Thoracic aorta (tissue), 2 donors: ENCODE measurements at regions not wholly inside any gene's neighbourhood (a gene's known extent, or its start where the extent isn't known, plus 50 kb on each side); places are given as distances from the start of the nearest gene placed in this dataset.

Experiments
- ATAC-seq: fragments of 150-250 bp; one replicate; pipeline ENCODE4 v1.8.0; 2017; ENCODE audit warnings: low read depth; ENCODE audit not compliant: insufficient number of reproducible peaks, low FRiP score
- DNase-seq: peaks from one replicate; pipeline ENCODE4 v3.0.0-alpha.2; 2020; ENCODE audit warnings: low spot score
- H3K27ac ChIP-seq, 2 donors: fragments of 200-600 bp; sonication (generic); 1 replicate in 1 of 2; 2 replicates in 1 of 2; pipeline ENCODE4 v1.5.1; 2016; ENCODE audit warnings: mild to moderate bottlenecking in 2 of 2, moderate library complexity in 2 of 2
- H3K27me3 ChIP-seq: fragments of 200-600 bp; sonication (generic); replicated peaks from 2 replicates; pipeline ENCODE4 v1.6.0; 2016; ENCODE audit warnings: mild to moderate bottlenecking; ENCODE audit not compliant: insufficient read depth
- H3K36me3 ChIP-seq: fragments of 200-600 bp; sonication (generic); one replicate; pipeline ENCODE4 v1.5.1; 2016
- H3K4me1 ChIP-seq, 2 donors: fragments of 200-600 bp; sonication (generic); 1 replicate in 1 of 2; 2 replicates in 1 of 2; pipeline versions ENCODE4 v1.5.1 to v1.6.0; 2016; ENCODE audit warnings: low read depth in 2 of 2, mild to moderate bottlenecking in 1 of 2; ENCODE audit not compliant: control insufficient read depth in 1 of 2
- H3K4me3 ChIP-seq: fragments of 200-600 bp; sonication (generic); 2 replicates; pipeline ENCODE4 v1.5.1; 2016; ENCODE audit warnings: mild to moderate bottlenecking
- H3K9me3 ChIP-seq: fragments of 200-600 bp; sonication (generic); 2 replicates; pipeline ENCODE4 v1.5.1; 2016
- TF ChIP-seq, protein P1 (sequence below): fragments of 200-600 bp; sonication (generic); IDR thresholded peaks from one replicate; pipeline ENCODE4 v1.5.1; 2019; ENCODE audit warnings: antibody characterized with exemption

DNA sequence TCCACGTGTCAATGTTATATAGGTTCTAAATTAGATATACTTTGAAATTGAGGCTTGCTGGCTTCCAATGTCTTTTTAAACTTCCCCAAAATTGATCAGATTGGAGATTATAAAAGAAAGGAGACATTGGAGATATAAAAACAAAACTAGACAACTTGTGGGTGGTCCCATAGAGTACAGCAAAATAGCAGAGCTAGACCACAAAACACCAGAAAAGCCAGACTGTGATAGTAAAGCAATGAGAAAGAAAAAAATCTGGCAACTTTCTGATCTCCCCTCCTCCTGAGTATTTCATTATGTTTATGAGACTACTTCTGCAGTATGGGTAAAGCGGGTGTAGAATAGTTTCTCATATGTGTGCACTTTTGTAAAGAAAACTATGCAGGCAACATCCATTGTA lies 713.8 kb upstream of the MEF2C start:
- DNase-seq: no peak

DNA sequence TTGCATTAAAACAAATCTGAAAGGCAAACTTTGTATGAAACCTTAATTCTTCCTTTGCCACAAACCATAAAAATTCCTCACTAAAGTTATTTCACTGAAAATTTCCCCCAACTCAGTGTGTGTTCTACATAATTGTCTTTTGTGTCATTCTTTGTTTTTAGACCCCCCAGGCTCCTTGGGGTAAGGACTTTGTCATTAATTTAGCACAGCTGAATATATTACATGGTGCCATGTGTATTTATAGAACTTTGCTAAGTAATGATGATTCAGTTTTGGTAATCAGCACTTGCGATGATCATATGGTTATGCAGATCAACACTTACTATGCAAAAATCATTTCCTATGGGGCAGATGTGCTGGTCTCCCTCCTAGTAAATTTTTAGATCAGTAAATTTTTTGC lies 712.1 kb upstream of the MEF2C start:
- Histone ChIP-seq H3K27ac (no peak overlapping the region), H3K9me3 (no peaks in the 10 kb centered on the region), H3K27me3 (no peaks in the 10 kb centered on the region), H3K36me3 (no peaks in the 10 kb centered on the region), H3K4me1 (no peaks in the 10 kb centered on the region), H3K4me3 (no peak overlapping the region)
- no peak for ATAC-seq
- TF ChIP-seq, protein P1, sequence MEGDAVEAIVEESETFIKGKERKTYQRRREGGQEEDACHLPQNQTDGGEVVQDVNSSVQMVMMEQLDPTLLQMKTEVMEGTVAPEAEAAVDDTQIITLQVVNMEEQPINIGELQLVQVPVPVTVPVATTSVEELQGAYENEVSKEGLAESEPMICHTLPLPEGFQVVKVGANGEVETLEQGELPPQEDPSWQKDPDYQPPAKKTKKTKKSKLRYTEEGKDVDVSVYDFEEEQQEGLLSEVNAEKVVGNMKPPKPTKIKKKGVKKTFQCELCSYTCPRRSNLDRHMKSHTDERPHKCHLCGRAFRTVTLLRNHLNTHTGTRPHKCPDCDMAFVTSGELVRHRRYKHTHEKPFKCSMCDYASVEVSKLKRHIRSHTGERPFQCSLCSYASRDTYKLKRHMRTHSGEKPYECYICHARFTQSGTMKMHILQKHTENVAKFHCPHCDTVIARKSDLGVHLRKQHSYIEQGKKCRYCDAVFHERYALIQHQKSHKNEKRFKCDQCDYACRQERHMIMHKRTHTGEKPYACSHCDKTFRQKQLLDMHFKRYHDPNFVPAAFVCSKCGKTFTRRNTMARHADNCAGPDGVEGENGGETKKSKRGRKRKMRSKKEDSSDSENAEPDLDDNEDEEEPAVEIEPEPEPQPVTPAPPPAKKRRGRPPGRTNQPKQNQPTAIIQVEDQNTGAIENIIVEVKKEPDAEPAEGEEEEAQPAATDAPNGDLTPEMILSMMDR: no peak
- DNase-seq: no peak

More for the DNA sequence above, 713.8 kb upstream of the MEF2C start:
- H3K27ac ChIP-seq: no peak overlapping the region
- H3K27me3 ChIP-seq: no peaks in the 10 kb centered on the region
- no peaks in the 10 kb centered on the region for H3K36me3 ChIP-seq
- no peaks in the 10 kb centered on the region for H3K9me3 ChIP-seq
- no peak for ATAC-seq
- H3K4me1 ChIP-seq: no peaks in the 10 kb centered on the region
- no peak overlapping the region for H3K4me3 ChIP-seq
- TF ChIP-seq, protein P1: no peak

DNA sequence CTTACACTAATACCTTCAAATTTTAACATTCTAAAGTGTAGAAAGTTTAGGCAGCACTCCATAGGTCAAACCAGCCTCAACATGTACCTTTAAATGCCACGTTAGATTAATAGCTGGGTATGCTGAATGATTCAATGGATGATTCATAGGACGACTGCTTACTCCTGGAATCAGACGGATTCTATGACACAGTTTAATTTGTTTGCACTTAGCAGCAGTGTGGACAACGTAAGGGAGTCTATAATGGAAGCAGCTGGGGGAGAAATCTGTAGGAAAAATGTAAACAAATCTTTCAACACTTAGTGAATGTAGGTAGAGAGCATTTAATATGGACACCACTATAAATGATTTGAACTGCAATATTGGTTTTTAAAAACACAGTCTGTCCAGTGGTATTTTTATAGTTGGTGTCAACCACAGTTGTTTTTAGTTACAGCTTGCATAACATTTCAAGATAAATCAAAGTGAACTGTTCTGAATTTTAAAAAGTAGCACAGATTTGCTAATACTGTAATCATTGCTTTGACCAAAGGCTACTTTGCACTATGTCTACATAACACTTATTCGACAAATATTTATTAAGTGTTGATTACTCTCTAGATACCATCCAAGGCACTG lies 701.5 kb upstream of the MEF2C start:
- peaks cover 0 to 11% of the 10 kb centered on the region in 2 donors for H3K4me1 ChIP-seq
- H3K27me3 ChIP-seq: no peaks in the 10 kb centered on the region
- DNase-seq (no peak), ATAC-seq (no peak)
- H3K27ac ChIP-seq: no peak overlapping the region
- no peaks in the 10 kb centered on the region for H3K36me3 ChIP-seq
- no peak overlapping the region for H3K4me3 ChIP-seq
- TF ChIP-seq, protein P1: no peak
- H3K9me3 ChIP-seq: no peaks in the 10 kb centered on the region

DNA sequence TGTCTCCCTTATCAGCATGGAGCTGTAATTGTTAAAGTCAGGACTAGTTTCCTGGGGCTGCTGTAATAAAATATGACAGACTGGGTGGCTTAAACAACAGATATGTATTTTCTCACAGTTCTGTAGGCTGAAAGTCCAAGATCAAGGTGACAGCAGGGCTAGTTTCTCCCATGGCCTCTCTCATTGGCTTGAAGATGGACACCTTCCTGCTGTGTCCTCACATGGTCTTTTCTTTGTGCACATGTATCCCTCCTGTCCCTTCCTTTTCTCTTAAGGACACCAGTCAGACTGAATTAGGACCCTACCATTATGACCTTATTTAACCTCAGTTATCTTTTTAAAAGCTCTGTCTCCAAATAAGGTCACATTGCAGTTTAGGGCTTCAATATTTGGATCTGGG lies 700.5 kb upstream of the MEF2C start:
- H3K9me3 ChIP-seq: no peaks in the 10 kb centered on the region
- no peak for ATAC-seq

DNA sequence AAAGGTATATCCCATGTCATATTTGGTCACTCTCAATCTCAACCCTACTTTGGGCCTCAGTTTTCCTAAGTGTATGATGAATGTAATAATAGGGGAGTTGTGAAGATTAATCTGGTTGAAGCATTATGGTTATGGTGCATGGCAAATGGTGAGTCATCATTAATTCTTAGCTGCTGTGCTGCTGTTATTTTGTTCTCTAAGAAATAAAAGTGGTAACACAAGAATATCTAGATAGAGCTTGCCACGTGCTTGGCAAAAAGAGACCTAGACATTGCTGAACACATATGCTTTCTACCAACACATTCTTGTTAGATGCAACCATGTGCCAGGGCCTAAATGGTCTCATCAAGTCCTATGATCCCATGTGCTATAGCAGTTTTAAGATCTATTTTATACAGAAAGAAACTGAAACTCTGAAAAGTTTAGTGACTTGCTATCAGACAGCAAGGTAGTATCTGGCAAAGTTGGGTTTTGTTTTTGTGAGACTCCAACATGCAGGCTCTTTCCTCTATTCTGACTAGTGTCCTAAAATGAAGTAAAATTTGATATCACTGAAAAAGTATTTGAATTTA lies 699.9 kb upstream of the MEF2C start:
- H3K27ac ChIP-seq: no peak overlapping the region
- ATAC-seq (no peak), DNase-seq (no peak)
- no peak overlapping the region for H3K4me3 ChIP-seq
- TF ChIP-seq, protein P1: no peak
- no peaks in the 10 kb centered on the region for H3K27me3 ChIP-seq
- no peaks in the 10 kb centered on the region for H3K9me3 ChIP-seq
- H3K36me3 ChIP-seq: no peaks in the 10 kb centered on the region
- peaks cover 0 to 11% of the 10 kb centered on the region in 2 donors for H3K4me1 ChIP-seq

More for the DNA sequence above, 700.5 kb upstream of the MEF2C start:
- no peak overlapping the region for H3K27ac ChIP-seq
- H3K36me3 ChIP-seq: no peaks in the 10 kb centered on the region
- TF ChIP-seq, protein P1: no peak
- no peak for DNase-seq
- no peak overlapping the region for H3K4me3 ChIP-seq
- H3K4me1 ChIP-seq: peaks cover 0 to 11% of the 10 kb centered on the region in 2 donors
- H3K27me3 ChIP-seq: no peaks in the 10 kb centered on the region
